Hepatocyte (in vitro differentiated cells): ENCODE measurements at regions not wholly inside any gene's neighbourhood (a gene's known extent, or its start where the extent isn't known, plus 50 kb on each side); places are given as distances from the start of the nearest gene placed in this dataset.

Experiments used
- DNase-seq: peaks from one replicate; pipeline ENCODE4 v3.0.0-alpha.2; 2016; ENCODE audit warnings: low spot score
- H2AFZ ChIP-seq: fragments of 200-600 bp; sonication (generic); 2 replicates; pipeline ENCODE4 v1.6.0; 2016; ENCODE audit warnings: antibody characterized with exemption, mild to moderate bottlenecking
- H3K27ac ChIP-seq: fragments of 200-600 bp; sonication (generic); 2 replicates; pipeline ENCODE4 v1.5.1; 2016; ENCODE audit warnings: mild to moderate bottlenecking
- H3K27me3 ChIP-seq: fragments of 200-600 bp; sonication (generic); 2 replicates; pipeline ENCODE4 v1.6.1; 2016
- H3K36me3 ChIP-seq: fragments of 200-600 bp; sonication (generic); replicated peaks from 2 replicates; pipeline ENCODE4 v1.5.1; 2016; ENCODE audit warnings: low read depth; ENCODE audit not compliant: insufficient read depth
- H3K4me1 ChIP-seq: fragments of 200-600 bp; sonication (generic); 2 replicates; pipeline ENCODE4 v1.5.1; 2016; ENCODE audit warnings: mild to moderate bottlenecking, moderate library complexity; ENCODE audit not compliant: insufficient read depth
- H3K4me2 ChIP-seq: fragments of 200-600 bp; sonication (generic); 2 replicates; pipeline ENCODE4 v1.6.0; 2016
- H3K4me3 ChIP-seq: fragments of 200-600 bp; sonication (generic); 2 replicates; pipeline ENCODE4 v1.5.1; 2016; ENCODE audit warnings: mild to moderate bottlenecking
- H3K79me2 ChIP-seq: fragments of 200-600 bp; sonication (generic); 2 replicates; pipeline ENCODE4 v1.6.0; 2017; ENCODE audit warnings: mild to moderate bottlenecking
- H3K9me2 ChIP-seq: fragments of 200-600 bp; sonication (generic); replicated peaks from 2 replicates; pipeline ENCODE4 v1.6.0; 2017; ENCODE audit warnings: mild to moderate bottlenecking; ENCODE audit not compliant: insufficient read depth
- H3K9me3 ChIP-seq: fragments of 200-600 bp; sonication (generic); 2 replicates; pipeline ENCODE4 v1.5.1; 2016; ENCODE audit warnings: low read depth, mild to moderate bottlenecking
- H4K20me1 ChIP-seq: fragments of 200-600 bp; sonication (generic); 2 replicates; pipeline ENCODE4 v1.6.0; 2016; ENCODE audit warnings: mild to moderate bottlenecking; ENCODE audit not compliant: insufficient read depth, poor library complexity, severe bottlenecking
- CTCF ChIP-seq: fragments of 200-600 bp; sonication (generic); IDR thresholded peaks from 2 replicates; pipeline ENCODE4 v1.5.1; 2016; ENCODE audit warnings: antibody characterized with exemption, mild to moderate bottlenecking; ENCODE audit not compliant: poor library complexity
- EZH2 ChIP-seq: fragments of 200-600 bp; sonication (generic); IDR thresholded peaks from 2 replicates; pipeline ENCODE4 v1.6.1; 2016; ENCODE audit warnings: antibody characterized with exemption, mild to moderate bottlenecking, borderline replicate concordance
- EZH2phosphoT487 ChIP-seq: fragments of 200-600 bp; sonication (generic); IDR thresholded peaks from one replicate; pipeline ENCODE4 v1.6.1; 2018; ENCODE audit warnings: antibody characterized with exemption, mild to moderate bottlenecking, low read depth, moderate library complexity; ENCODE audit not compliant: unreplicated experiment, severe bottlenecking
- WGBS: methylation state at CpG from one replicate; pipeline ENCODE4 v1.1.6; 2016; ENCODE audit warnings: low lambda C conversion rate; ENCODE audit errors: missing lambda C conversion rate; 5-methylcytosine and 5-hydroxymethylcytosine counted together

DNA sequence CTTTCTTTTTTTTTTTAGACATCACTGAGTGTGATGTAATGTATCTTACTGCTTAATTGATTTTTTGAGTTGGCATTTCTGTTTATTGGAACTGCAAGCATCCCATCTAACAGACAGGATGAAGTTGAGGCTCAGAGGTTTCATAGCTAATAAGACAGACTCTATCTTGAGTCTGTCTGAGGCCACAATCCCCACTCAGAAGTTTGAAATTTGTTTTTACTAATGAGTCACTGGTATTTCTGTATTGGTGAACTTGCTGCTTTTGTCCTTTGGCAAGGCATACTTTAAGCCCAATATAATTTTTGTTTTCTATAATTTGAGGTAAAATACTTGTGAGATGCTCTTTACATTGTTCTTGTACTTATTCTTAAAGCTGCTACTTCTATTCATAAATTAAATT lies 491.2 kb downstream of the PSAT1 start:
- Histone ChIP-seq H3K36me3 (no peaks in the 10 kb centered on the region), H2AFZ (no peak overlapping the region), H3K27me3 (no peaks in the 10 kb centered on the region), H3K4me3 (no peak overlapping the region), H3K9me3 (no peaks in the 10 kb centered on the region), H3K4me1 (no peaks in the 10 kb centered on the region), H3K79me2 (no peaks in the 10 kb centered on the region), H4K20me1 (no peaks in the 10 kb centered on the region), H3K9me2 (no peaks in the 10 kb centered on the region), H3K4me2 (no peak overlapping the region), H3K27ac (no peak overlapping the region)
- no peak for TF ChIP-seq EZH2phosphoT487
- TF ChIP-seq EZH2 = no peak
- TF ChIP-seq CTCF = no peak
- DNase-seq = no peak

DNA sequence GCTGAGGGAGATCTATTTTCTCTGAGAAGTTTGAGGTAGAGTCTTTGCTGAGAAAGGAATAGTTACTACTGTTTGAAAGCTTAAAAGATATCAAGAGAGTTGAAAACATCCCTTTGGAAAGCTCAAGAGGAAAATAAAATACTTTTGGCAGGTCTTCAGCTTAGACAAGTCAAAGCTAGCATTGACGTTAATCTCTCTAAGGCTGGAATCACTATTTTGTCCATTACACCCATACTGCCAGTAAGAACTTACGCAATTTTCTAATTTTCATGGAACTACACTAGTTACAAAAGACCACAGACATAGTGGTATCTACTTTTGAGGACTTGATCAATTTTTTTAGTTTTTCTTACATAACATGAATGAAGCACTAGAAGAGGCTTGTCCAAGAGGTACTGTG lies 494.9 kb downstream of the PSAT1 start:
- H3K27ac ChIP-seq = no peak overlapping the region
- no peaks in the 10 kb centered on the region for H3K9me2 ChIP-seq
- peaks cover 3% of the 10 kb centered on the region for H3K9me3 ChIP-seq
- no peaks in the 10 kb centered on the region for H3K27me3 ChIP-seq
- H3K4me1 ChIP-seq = no peaks in the 10 kb centered on the region
- H4K20me1 ChIP-seq = no peaks in the 10 kb centered on the region
- H3K36me3 ChIP-seq = no peaks in the 10 kb centered on the region
- no peak overlapping the region for H3K4me3 ChIP-seq
- H3K4me2 ChIP-seq = no peak overlapping the region
- no peak for DNase-seq
- no peak for TF ChIP-seq EZH2
- no peak for TF ChIP-seq CTCF
- no peak for TF ChIP-seq EZH2phosphoT487
- WGBS = 91% methylated on average over 2 of the region's 2 CpGs
- H2AFZ ChIP-seq = no peak overlapping the region
- H3K79me2 ChIP-seq = no peaks in the 10 kb centered on the region

- Histone ChIP-seq H3K4me3 (no peak overlapping the region), H3K4me2 (no peak overlapping the region), H3K4me1 (no peaks in the 10 kb centered on the region), H3K27me3 (no peaks in the 10 kb centered on the region), H3K9me2 (no peaks in the 10 kb centered on the region), H4K20me1 (no peaks in the 10 kb centered on the region), H3K27ac (no peak overlapping the region), H3K79me2 (no peaks in the 10 kb centered on the region), H3K36me3 (no peaks in the 10 kb centered on the region), H3K9me3 (peaks cover 3% of the 10 kb centered on the region), H2AFZ (no peak overlapping the region)
- no peak for DNase-seq
- TF ChIP-seq CTCF (no peak), EZH2 (no peak), EZH2phosphoT487 (no peak)
- 77% methylated on average over 3 of the region's 3 CpGs for WGBS
Observed at GRCh38 chr9:78792745-78793144, 495.8 kb downstream of the PSAT1 start.

GRCh38 chr9:78805771-78806170 lies 508.8 kb downstream of the PSAT1 start:
- no peak for DNase-seq
- Histone ChIP-seq H4K20me1 (no peaks in the 10 kb centered on the region), H3K27ac (no peak overlapping the region), H3K9me2 (no peaks in the 10 kb centered on the region), H2AFZ (no peak overlapping the region), H3K4me2 (no peak overlapping the region), H3K4me1 (no peaks in the 10 kb centered on the region), H3K4me3 (no peak overlapping the region), H3K79me2 (no peaks in the 10 kb centered on the region), H3K36me3 (no peaks in the 10 kb centered on the region), H3K9me3 (no peaks in the 10 kb centered on the region), H3K27me3 (no peaks in the 10 kb centered on the region)
- TF ChIP-seq EZH2 = no peak
- WGBS = 95% methylated on average over 2 of the region's 2 CpGs
